ENCODE measurements at regions not wholly inside any gene's neighbourhood (a gene's known extent, or its start where the extent isn't known, plus 50 kb on each side); places are given as distances from the start of the nearest gene placed in this dataset.

DNA sequence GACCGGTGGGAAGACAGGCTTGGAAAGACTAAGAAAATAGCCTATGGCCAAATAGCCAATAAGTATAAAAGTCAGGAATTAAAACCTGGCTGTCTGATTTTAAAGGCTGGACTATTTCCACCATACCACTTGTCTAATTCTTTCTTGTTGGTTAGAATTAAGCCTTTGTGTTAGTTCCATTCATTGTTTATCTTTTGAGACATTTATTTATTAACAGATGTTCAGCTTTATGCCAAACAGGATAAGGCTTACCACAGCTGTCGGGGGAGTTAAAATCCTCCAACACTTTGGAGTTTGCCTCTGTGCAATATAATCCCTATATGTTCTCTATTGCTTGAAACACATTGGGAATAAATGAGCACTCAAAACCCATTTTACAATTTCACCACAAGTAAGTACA, 208.3 kb downstream of the TMEM200A start:
- Mint-ChIP-seq H3K4me3 (no peak overlapping the region), H3K27me3 (peaks cover 0 to 7% of the 10 kb centered on the region in 2 donors), H3K9me3 (peaks cover 0 to 4% of the 10 kb centered on the region in 2 donors), H3K36me3 (peaks cover 0 to 3% of the 10 kb centered on the region in 2 donors), H3K27ac (no peak overlapping the region), H3K4me1 (peaks cover 16 to 28% of the 10 kb centered on the region in 2 donors)
- DNase-seq (no peak), ATAC-seq (replicated peaks) (no peak)

DNA sequence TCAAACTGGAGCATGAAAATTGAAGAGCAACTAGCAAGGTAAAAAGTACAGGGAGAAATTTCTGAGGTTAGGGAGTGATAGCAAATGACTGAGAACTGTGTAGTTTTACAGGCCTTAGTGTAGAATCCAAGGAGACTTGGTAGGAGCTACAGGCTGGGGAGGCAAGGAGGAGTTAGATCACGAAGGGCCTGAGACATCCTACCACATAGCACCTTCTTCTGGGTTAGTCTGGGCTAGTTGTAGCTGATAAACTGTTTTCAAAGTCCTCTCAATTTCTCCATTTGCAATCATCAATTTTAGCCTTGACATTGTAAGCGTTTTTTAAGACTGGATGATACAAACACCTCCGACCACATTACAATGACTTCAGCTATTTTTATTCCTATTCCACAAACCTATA, 209.7 kb downstream of the TMEM200A start:
- H3K27me3 Mint-ChIP-seq, result peaks cover 0 to 7% of the 10 kb centered on the region in 2 donors
- H3K4me1 Mint-ChIP-seq, result peaks cover 13 to 17% of the 10 kb centered on the region in 2 donors
- peaks cover 0 to 4% of the 10 kb centered on the region in 2 donors for H3K9me3 Mint-ChIP-seq
- peak; percentile 27 to 28 for ATAC-seq (replicated peaks)
- H3K36me3 Mint-ChIP-seq, result peaks cover 0 to 3% of the 10 kb centered on the region in 2 donors
- no peak for DNase-seq
- peak overlapping the region; percentile 26 for H3K27ac Mint-ChIP-seq
- peak overlapping the region in 1 of 2 donors; percentile 57 for H3K4me3 Mint-ChIP-seq

DNA sequence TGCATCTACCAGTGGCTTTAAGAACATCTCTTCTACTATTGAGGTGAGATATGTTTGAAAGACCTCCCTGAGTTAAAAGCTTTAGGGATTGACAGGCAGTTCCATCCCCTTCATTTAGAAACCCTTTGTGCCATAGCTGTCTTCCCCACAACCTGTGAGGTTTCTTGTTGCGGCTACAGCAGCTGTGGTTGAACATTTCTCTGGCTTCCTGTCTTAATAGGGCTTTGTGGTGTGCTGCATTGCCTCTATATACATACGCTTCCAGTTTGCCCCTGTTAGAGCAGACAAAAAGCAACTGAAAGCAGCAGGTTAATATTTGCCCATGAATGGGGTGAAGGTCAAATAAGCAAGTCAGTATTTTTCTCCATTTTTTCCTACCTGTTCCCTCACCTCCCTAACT, 210.2 kb downstream of the TMEM200A start:
- DNase-seq (peak; percentile 18), ATAC-seq (replicated peaks) (peak; percentile 97)
- H3K27me3 Mint-ChIP-seq, result peaks cover 0 to 7% of the 10 kb centered on the region in 2 donors
- H3K4me3 Mint-ChIP-seq, result peak overlapping the region in 1 of 2 donors; percentile 57
- peak overlapping the region; percentile 76 for H3K27ac Mint-ChIP-seq
- H3K36me3 Mint-ChIP-seq, result peaks cover 0 to 3% of the 10 kb centered on the region in 2 donors
- peaks cover 12 to 15% of the 10 kb centered on the region in 2 donors for H3K4me1 Mint-ChIP-seq
- peaks cover 0 to 4% of the 10 kb centered on the region in 2 donors for H3K9me3 Mint-ChIP-seq

DNA sequence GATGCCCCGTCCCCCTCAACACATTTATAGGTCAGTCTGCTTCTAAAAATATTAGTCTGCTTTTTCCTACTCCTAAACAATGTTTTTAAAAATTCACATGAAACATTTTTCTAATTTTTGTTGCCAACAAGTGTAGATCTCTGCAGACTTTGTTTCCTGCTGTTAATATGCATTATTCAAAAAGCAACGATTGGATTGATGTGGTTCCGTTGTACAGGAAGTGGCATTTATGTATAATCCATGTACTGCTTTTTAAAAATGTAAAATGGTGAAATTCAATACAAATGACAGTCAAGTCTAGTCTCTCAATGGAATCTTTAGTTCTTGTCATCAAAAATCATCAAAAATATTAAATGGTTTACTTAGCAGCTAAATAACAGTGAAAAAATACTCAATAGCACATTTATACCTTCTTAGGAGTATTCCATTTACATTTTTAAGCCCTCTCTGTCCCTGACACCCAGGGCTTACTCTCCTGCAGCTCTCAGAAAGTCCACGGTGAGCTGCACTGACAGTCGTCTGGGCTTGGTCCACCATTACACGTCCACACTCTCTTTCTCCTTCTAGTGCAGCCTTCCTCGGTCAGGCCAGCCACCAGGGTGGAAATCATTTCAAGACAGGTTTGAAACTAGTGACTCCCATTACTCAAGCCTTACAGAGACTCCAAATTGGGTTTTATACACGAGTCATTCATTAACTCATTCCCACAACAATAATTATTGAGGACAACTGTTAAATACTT, 211.5 kb downstream of the TMEM200A start:
- DNase-seq (no peak), ATAC-seq (replicated peaks) (no peak)
- Mint-ChIP-seq H3K4me1 (peaks cover 12 to 15% of the 10 kb centered on the region in 2 donors), H3K36me3 (no peaks in the 10 kb centered on the region), H3K4me3 (no peak overlapping the region), H3K27ac (no peak overlapping the region), H3K9me3 (peaks cover 0 to 2% of the 10 kb centered on the region in 2 donors), H3K27me3 (peaks cover 0 to 7% of the 10 kb centered on the region in 2 donors)

DNA sequence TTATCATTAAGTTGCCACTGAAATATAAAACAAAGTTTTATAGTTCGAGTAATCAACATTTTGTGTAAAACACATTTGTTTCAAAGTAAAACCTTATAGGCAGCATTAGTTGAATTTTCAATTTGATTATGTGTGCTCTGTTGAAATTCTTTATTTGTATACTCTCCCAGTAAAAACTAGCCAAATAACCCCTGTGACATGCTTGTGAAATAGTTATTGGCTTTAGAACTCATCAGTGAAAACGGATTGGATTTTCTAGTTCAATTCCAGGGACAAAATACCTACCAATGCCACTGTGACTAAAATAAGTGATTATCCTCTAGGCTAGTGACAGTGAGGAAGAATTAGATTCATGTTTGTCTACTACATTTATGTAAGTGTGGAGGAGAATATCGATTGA, 212.9 kb downstream of the TMEM200A start:
- ATAC-seq (replicated peaks) (no peak), DNase-seq (no peak)
- Mint-ChIP-seq H3K4me3 (no peak overlapping the region), H3K9me3 (no peaks in the 10 kb centered on the region), H3K36me3 (no peaks in the 10 kb centered on the region), H3K27ac (no peak overlapping the region), H3K27me3 (peaks cover 0 to 7% of the 10 kb centered on the region in 2 donors), H3K4me1 (peaks cover 12 to 15% of the 10 kb centered on the region in 2 donors)

DNA sequence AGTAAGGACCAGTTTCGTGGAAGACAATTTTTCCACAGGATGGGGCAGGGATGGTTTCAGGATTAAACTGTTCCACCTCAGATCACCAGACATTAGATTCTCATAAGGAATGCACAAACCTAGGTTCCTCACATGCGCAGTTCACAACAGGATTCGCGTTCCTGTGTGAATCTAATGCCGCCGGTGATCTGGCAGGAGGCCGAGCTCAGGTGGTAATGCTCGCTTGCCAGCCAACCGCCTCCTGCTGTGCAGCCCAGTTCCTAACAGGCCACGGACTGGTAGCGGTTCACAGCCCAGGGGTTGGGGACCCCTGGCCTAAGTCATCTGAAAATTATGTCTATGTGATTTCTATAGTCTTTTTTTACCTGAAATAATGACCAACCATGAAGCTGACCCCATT, 217.5 kb downstream of the TMEM200A start:
- Mint-ChIP-seq H3K27me3 (no peaks in the 10 kb centered on the region), H3K4me3 (no peak overlapping the region), H3K9me3 (no peaks in the 10 kb centered on the region), H3K27ac (no peak overlapping the region), H3K4me1 (peaks cover 0 to 6% of the 10 kb centered on the region in 2 donors), H3K36me3 (no peaks in the 10 kb centered on the region)
- ATAC-seq (replicated peaks), result no peak
- DNase-seq, result no peak

DNA sequence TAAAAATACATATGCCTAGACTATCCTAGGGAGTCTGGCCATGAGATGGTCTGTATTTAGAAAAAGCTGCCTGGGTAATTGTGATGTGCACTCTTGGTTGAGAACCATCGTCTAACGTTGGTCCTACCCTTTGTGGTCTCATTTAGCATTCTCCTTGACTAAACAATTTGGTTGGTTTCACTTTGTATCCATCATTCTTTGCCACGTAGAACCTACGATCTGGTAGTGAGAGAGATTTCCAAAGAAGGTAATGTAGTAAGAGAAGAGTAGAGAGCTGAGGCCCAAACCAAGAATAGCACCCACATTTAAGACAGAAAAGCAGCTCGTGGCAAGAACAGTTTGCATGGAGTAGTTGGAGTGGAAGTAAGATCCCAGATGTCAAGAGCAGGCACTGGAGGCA, 219.8 kb downstream of the TMEM200A start:
- ATAC-seq (replicated peaks), result no peak
- Mint-ChIP-seq H3K9me3 (no peaks in the 10 kb centered on the region), H3K27ac (no peak overlapping the region)

DNA sequence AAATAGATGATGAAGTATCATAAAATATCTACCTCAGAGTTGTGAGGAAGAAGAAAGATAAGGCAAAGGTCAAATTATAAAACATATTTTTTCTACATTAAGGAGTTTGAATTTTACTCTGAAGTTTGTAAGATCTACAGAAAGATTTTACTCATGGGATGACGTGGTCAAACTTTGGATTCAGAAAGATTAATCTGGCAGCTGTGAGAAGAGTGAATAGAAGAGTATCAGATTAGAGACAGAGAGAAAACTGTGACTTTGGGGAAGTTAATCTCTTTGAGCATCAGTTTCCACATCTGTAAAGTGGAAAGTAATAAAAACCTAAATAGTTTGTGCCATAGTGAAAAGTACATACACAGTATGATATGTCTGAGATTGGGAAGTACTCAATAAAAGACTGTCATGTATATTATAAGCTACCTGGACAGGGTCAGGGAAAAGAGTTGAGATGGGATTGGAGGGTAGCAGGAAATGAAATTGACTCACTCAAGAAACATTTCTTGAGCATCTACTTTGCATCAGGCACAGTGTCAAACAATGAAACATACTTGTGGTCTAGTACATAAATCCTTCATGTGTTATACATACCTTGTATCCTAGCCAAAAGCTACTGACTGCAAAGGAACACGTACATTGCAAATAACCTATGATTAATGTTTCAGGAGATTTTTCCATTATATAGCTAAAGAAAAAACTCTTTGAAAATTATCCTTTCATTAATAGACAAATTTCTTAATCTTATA, 222.1 kb downstream of the TMEM200A start:
- no peak overlapping the region for H3K27ac Mint-ChIP-seq
- H3K27me3 Mint-ChIP-seq, result no peaks in the 10 kb centered on the region
- peaks cover 0 to 6% of the 10 kb centered on the region in 2 donors for H3K36me3 Mint-ChIP-seq
- no peak for ATAC-seq (replicated peaks)
- H3K4me1 Mint-ChIP-seq, result peaks cover 11 to 17% of the 10 kb centered on the region in 2 donors
- H3K4me3 Mint-ChIP-seq, result no peak overlapping the region
- no peak for DNase-seq
- H3K9me3 Mint-ChIP-seq, result peaks cover 9 to 12% of the 10 kb centered on the region in 2 donors

More for the DNA sequence above, 219.8 kb downstream of the TMEM200A start:
- Mint-ChIP-seq H3K27me3 (no peaks in the 10 kb centered on the region), H3K4me1 (peaks cover 0 to 6% of the 10 kb centered on the region in 2 donors), H3K36me3 (no peaks in the 10 kb centered on the region), H3K4me3 (no peak overlapping the region)
- no peak for DNase-seq

DNA sequence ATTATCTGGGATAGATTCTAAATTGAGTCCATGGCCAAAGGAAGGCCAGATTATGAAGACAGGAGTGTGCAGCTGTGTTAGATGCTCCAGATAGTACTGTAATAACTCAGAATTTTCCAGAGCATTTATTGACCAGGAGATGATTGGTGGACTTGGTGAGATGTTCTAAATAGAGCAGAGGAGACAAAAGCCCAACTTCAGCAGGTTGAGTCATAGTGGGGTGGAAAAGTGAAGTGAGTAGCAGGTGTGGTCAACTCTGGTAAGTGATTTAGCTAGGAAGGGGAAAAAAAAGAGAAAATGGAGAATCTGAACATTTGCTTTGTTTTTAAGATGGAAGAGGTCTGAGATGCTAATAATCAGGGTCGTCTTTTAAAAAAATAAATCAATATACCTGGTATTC, 227.4 kb downstream of the TMEM200A start:
- H3K9me3 Mint-ChIP-seq, result peaks cover 10 to 12% of the 10 kb centered on the region in 2 donors
- DNase-seq (peak; percentile 21), ATAC-seq (replicated peaks) (peak; percentile 93 to 95)
- no peak overlapping the region for H3K27ac Mint-ChIP-seq
- no peaks in the 10 kb centered on the region for H3K27me3 Mint-ChIP-seq
- no peak overlapping the region for H3K4me3 Mint-ChIP-seq
- peaks cover 0 to 6% of the 10 kb centered on the region in 2 donors for H3K36me3 Mint-ChIP-seq
- H3K4me1 Mint-ChIP-seq, result peaks cover 26 to 37% of the 10 kb centered on the region in 2 donors

DNA sequence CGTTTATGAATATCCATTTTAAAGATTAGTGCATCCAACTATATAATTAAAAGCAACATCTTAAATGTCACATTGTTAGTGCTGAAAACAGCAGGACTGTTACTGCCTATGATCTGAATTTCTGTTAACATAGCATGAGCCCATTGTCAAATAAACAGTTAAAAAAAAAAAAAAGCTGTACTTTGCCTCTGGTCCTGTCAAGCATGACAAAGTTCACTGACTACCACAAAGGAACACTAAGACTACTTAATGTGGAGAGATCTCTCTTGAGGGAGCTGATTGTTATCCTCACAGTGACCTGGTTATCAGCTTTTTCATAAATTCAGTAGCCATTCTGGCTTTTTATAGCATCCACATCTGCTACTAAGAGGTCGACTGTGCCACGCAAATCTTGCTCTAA, 228.1 kb downstream of the TMEM200A start:
- peaks cover 26 to 37% of the 10 kb centered on the region in 2 donors for H3K4me1 Mint-ChIP-seq
- H3K4me3 Mint-ChIP-seq, result peak overlapping the region in 1 of 2 donors; percentile 36

DNA sequence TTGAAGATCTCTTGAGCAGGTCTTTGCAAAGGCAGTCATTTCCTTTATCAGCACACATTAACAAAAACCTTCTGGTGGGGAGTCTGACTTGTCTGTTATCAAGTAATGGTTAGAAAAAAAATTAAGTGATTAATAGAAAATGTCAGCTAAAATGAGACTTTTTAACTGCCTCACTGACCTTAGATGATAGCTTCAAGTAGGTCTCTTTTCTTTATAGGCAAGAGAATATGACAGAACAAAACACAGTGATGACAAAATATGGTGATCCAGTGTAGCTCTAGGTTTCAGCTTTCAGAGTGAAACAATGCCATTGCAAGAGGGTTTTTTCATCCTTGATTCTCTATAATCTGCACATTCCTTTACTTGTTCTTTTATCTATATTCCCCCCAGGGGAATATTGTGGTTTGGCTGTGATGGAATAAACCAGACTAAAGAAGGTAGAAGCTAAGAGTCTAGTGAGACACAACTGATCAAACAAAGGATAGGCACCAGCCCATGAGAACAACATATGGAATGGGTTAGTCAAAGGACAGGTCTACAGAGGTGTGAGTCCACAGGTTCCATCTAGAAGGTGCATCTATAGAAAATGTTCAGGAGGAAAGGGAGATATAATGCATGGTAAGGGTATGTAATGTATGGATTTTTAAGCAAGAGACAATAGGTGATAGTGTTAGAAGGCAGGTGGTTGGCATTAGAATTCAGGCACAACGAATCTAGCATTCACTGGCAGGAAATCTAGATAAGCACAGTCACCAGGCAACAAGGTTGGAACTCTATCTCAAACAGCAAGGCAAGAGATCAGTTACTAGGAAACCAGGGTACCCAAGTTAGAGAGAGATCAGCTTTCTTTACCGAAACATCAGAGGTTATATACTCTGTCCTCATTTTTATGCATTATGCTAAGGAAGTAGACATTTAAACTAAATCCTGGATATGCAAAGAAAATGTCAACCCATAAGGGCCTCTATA, 228.9 kb upstream of the SMLR1 start:
- DNase-seq (no peak), ATAC-seq (replicated peaks) (no peak)
- H3K27ac Mint-ChIP-seq, result no peak overlapping the region
- no peaks in the 10 kb centered on the region for H3K36me3 Mint-ChIP-seq
- no peak overlapping the region for H3K4me3 Mint-ChIP-seq
- H3K27me3 Mint-ChIP-seq, result peaks cover 0 to 4% of the 10 kb centered on the region in 2 donors
- H3K9me3 Mint-ChIP-seq, result peaks cover 5 to 6% of the 10 kb centered on the region in 2 donors
- H3K4me1 Mint-ChIP-seq, result peaks cover 25 to 45% of the 10 kb centered on the region in 2 donors

More for the DNA sequence above, 228.1 kb downstream of the TMEM200A start:
- Mint-ChIP-seq H3K9me3 (peaks cover 10 to 12% of the 10 kb centered on the region in 2 donors), H3K27ac (peak overlapping the region; percentile 57), H3K36me3 (peaks cover 0 to 6% of the 10 kb centered on the region in 2 donors), H3K27me3 (no peaks in the 10 kb centered on the region)
- DNase-seq, result no peak
- ATAC-seq (replicated peaks), result peak; percentile 40 to 51

DNA sequence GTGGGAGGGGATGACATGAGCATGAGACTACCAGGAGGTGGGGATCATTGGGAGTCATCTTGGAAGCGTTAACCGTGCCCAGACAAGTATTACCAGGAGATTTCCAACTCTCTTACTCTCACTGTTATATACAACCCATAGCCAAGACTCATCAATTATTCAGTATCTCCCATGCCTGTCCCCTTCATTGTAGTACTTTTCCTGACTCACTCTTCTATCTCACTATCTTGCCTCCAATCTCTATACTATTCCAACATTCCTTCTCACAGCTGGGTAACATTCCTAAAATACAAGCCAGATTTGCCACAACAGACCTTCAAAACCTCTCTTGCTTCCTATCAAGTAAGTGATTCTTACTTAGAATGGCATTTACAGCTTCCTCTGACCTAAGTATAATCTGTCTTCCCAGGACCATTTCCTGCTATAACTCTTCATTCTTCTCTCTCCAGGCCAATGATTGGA, 226.3 kb upstream of the SMLR1 start:
- DNase-seq (no peak), ATAC-seq (replicated peaks) (no peak)
- Mint-ChIP-seq H3K36me3 (peaks cover 0 to 2% of the 10 kb centered on the region in 2 donors), H3K27ac (no peak overlapping the region), H3K27me3 (peaks cover 0 to 4% of the 10 kb centered on the region in 2 donors), H3K4me1 (peaks cover 28 to 55% of the 10 kb centered on the region in 2 donors), H3K9me3 (peaks cover 5 to 9% of the 10 kb centered on the region in 2 donors), H3K4me3 (no peak overlapping the region)

DNA sequence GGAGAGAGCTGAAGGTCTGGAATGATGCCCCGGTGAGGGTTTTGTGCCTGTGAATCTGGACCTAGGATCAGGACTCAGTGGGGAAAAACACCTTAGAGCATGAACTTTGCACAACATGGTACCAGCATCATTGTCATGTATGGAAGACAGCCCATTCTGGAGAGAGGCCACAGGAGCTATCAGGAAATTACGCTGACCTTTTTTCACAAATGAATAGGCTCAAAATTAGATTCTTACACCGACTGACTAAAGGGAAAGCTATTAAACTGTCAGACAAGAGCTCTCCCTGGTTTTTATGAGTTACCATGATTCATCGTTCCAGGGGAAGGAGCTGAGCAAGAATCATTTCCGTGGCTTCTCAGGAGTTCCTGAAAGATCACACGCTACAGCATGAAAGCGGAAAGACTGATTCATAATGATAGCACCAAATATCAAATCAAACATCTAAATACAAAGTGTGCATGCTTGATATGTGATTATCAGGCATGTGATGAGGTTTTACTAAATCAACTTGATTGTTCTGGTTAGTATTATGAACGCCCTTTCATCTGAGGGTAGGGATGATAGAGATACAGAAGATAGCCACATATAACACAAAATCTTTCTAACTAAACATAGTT, 224.9 kb upstream of the SMLR1 start:
- Mint-ChIP-seq H3K4me1 (peaks cover 24 to 46% of the 10 kb centered on the region in 2 donors), H3K27me3 (peaks cover 0 to 4% of the 10 kb centered on the region in 2 donors), H3K4me3 (no peak overlapping the region), H3K9me3 (peaks cover 5 to 8% of the 10 kb centered on the region in 2 donors), H3K27ac (peak overlapping the region; percentile 26), H3K36me3 (peaks cover 0 to 2% of the 10 kb centered on the region in 2 donors)
- DNase-seq (no peak), ATAC-seq (replicated peaks) (peak; percentile 73 to 76)

Data from stimulated activated naive B cell treated with anti-CD40 and anti-IgM and Interleukin-4, amounts not matched to agents 10 μg/mL and 1 μg/mL and 100 μg/mL, for 72 hours (primary cell).